ENCODE measurements at regions not wholly inside any gene's neighbourhood (a gene's known extent, or its start where the extent isn't known, plus 50 kb on each side); places are given as distances from the start of the nearest gene placed in this dataset.

GRCh38 chr15:70264738-70265465, 167.2 kb upstream of the TLE3 start:
- CTCF ChIA-PET, result no interaction called here
- intact Hi-C loops (cut with micrococcal nuclease), result loop anchor here (5.0 kb wide), 1 partner anchor 788 kb away; no protein-coding TSS in a partner anchor

More at GRCh38 chr15:70264738-70265465, 167.2 kb upstream of the TLE3 start:
- Histone ChIP-seq H2AFZ (ENCODE audit: low read depth, low read length, poor library complexity, severe bottlenecking) (no peak overlapping the region), H3K9me2 (ENCODE audit: insufficient read depth) (no peaks in the 10 kb centered on the region), H3K9ac (ENCODE audit: low read length) (no peak overlapping the region), H3K4me1 (ENCODE audit: control insufficient read depth in 1 of 2, insufficient read depth in 2 of 2, low read length in 2 of 2) (peaks cover 0 to 22% of the 10 kb centered on the region in 2 experiments; a peak in 2 of 4 replicates), H3K36me3 (ENCODE audit: control insufficient read depth in 1 of 2, insufficient read depth in 2 of 2, low read length in 2 of 2) (no peaks in the 10 kb centered on the region), H3K27ac (ENCODE audit: low read depth, low read length) (no peak overlapping the region), H4K20me1 (ENCODE audit: insufficient read depth) (no peaks in the 10 kb centered on the region), H3K4me3 (replicated peaks in 1 of 2; ENCODE audit: low read depth in 1 of 2, low read length in 2 of 2) (no peak overlapping the region), H3K4me2 (ENCODE audit: low read length) (no peak overlapping the region), H3K79me2 (ENCODE audit: insufficient read depth, low read length) (no peaks in the 10 kb centered on the region), H3K27me3 (ENCODE audit: insufficient read depth, low read length) (peaks cover 17% of the 10 kb centered on the region; the same call in 1 of the 2 replicates), H3K9me3 (ENCODE audit: control insufficient read depth in 1 of 2, insufficient read depth in 1 of 2, low read depth in 1 of 2, low read length in 2 of 2) (no peaks in the 10 kb centered on the region)
- TF ChIP-seq ELF1 (IDR thresholded peaks at IDR 0.05; ENCODE audit: borderline replicate concordance, low read depth) (no peak), SP1 (IDR thresholded peaks at IDR 0.05; ENCODE audit: low read depth) (no peak), SRF (IDR thresholded peaks at IDR 0.05; ENCODE audit: low read depth) (no peak), POLR2AphosphoS5 (IDR thresholded peaks at IDR 0.05; ENCODE audit: low read depth, low read length) (no peak), EZH2 (IDR thresholded peaks at IDR 0.05) (no peak), FOSL1 (IDR thresholded peaks at IDR 0.05; ENCODE audit: low read depth) (no peak), CEBPB (IDR thresholded peaks at IDR 0.05; ENCODE audit: low read depth) (no peak), ZFX (IDR thresholded peaks at IDR 0.05) (no peak), EZH2phosphoT487 (IDR thresholded peaks at IDR 0.05; ENCODE audit: borderline replicate concordance) (no peak), CBX3 (IDR thresholded peaks at IDR 0.05; ENCODE audit: low read depth) (no peak), JUND (IDR thresholded peaks at IDR 0.05) (no peak), ZBTB33 (IDR thresholded peaks at IDR 0.05; ENCODE audit: extremely low read depth, insufficient replicate concordance, low read length) (no peak), SIN3A (IDR thresholded peaks at IDR 0.05; ENCODE audit: low read depth) (no peak), TCF7L2 (IDR thresholded peaks at IDR 0.05; ENCODE audit: borderline replicate concordance, extremely low read depth, insufficient read depth, insufficient read length) (no peak), YY1 (IDR thresholded peaks at IDR 0.05; ENCODE audit: extremely low read depth, insufficient replicate concordance, low read depth, low read length) (no peak), ZNF274 (IDR thresholded peaks at IDR 0.05; ENCODE audit: low read depth, low read length) (no peak)
- no TSS peak for BruUV-seq (replicated peaks)
- DNase-seq (ENCODE audit: low read depth, low spot score) (no peak), ATAC-seq (no peak)
- ChIA-PET POLR2A (no interaction called here), RAD21 (ENCODE audit: low non-redundant PET in 1 of 2, low total read pairs in 2 of 2, uncharacterized antibody in 2 of 2, unreplicated experiment in 2 of 2) (no interaction called here)
